K562 (cell line): ENCODE measurements at regions not wholly inside any gene's neighbourhood (a gene's known extent, or its start where the extent isn't known, plus 50 kb on each side); places are given as distances from the start of the nearest gene placed in this dataset.

Experiments
- ATAC-seq: fragments of 200-7000 bp; cut with Tn5 transposase; 3 replicates; pipeline ENCODE4 v1.9.1; 2020; ENCODE audit warnings: moderate library complexity
- BruUV-seq: library from RNA; stranded (reverse); fragments of 400-500 nt; replicated peaks from 2 replicates; lab custom pipeline; 2021; lab: Mats Ljungman, UMichigan
- CTCF ChIA-PET: fragments of 300-600 bp; formaldehyde crosslinking; extraction: SDS; loops from one replicate; lab custom pipeline; 2021; ENCODE audit warnings: low intra/inter-chr PET ratio; lab: Yijun Ruan, JAX
- POLR2A ChIA-PET: fragments of 300-600, 350-650 bp; sonication (Branson Sonifier 250); formaldehyde crosslinking; extraction: SDS; loops from one replicate; lab custom pipeline; 2021; ENCODE audit warnings: antibody characterized with exemption, inconsistent platforms; lab: Yijun Ruan, JAX
- DNase-seq, 4 experiments: peaks; one replicate each; pipeline versions ENCODE4 v3.0.0 to v3.0.0-alpha.2; 2011 to 2018; ENCODE audit warnings: low spot score in 3 of 4, mixed read lengths in 3 of 4; ENCODE audit errors: extremely low read depth in 1 of 4
- FAIRE-seq: peaks from 2 replicates; lab custom pipeline; 2011; peaks lifted over from hg19 to GRCh38; lab: Jason Lieb, UNC
- H2AFZ ChIP-seq: 2 replicates; pipeline ENCODE4 v1.6.0; 2011; ENCODE audit warnings: low read depth, low read length, control low read depth, inconsistent platforms
- H3K27ac ChIP-seq: fragments of 200-600 bp; 3 replicates; pipeline ENCODE4 v1.8.0; 2011; ENCODE audit warnings: low read depth, mild to moderate bottlenecking, control low read depth, inconsistent platforms, low read length, moderate library complexity, mixed read lengths; ENCODE audit errors: extremely low read depth
- H3K27me3 ChIP-seq, 2 experiments: fragments of 300-600 bp in 1 of 2; 2 replicates in 1 of 2; 3 replicates in 1 of 2; pipeline versions ENCODE4 v1.6.0 to v1.8.0; 2011; ENCODE audit warnings: inconsistent platforms in 2 of 2, low read length in 2 of 2, mild to moderate bottlenecking in 1 of 2, mixed read lengths in 1 of 2, moderate library complexity in 1 of 2; ENCODE audit not compliant: control insufficient read depth in 2 of 2, insufficient read depth in 2 of 2
- H3K36me3 ChIP-seq: fragments of 300-600 bp; 3 replicates; pipeline ENCODE4 v1.8.0; 2011; ENCODE audit warnings: mild to moderate bottlenecking, low read length, inconsistent platforms; ENCODE audit not compliant: control insufficient read depth, insufficient read depth
- H3K4me1 ChIP-seq, 2 experiments: fragments of 200-600 bp in 1 of 2; replicated peaks in 1 of 2; 2 replicates in 1 of 2; 3 replicates in 1 of 2; pipeline versions ENCODE4 v1.5.1 to v1.8.0; 2011; ENCODE audit warnings: inconsistent platforms in 2 of 2, low read length in 2 of 2, mild to moderate bottlenecking in 1 of 2, mixed read lengths in 1 of 2, moderate library complexity in 1 of 2; ENCODE audit not compliant: control insufficient read depth in 2 of 2, insufficient read depth in 2 of 2
- H3K4me2 ChIP-seq: 2 replicates; pipeline ENCODE4 v1.6.1; 2011; ENCODE audit warnings: low read length, control low read depth, inconsistent platforms, mixed read lengths; ENCODE audit not compliant: insufficient read depth
- H3K4me3 ChIP-seq: fragments of 200-600 bp; sonication (generic), shearing (Covaris generic); 2 replicates; pipeline ENCODE4 v1.5.1; 2016; ENCODE audit warnings: control low read depth, inconsistent platforms
- H3K79me2 ChIP-seq: fragments of 200-600 bp; 3 replicates; pipeline ENCODE4 v1.8.0; 2011; ENCODE audit warnings: low read length, inconsistent platforms; ENCODE audit not compliant: control insufficient read depth, insufficient read depth
- H3K9ac ChIP-seq, 2 experiments: 2 replicates each; pipeline versions ENCODE4 v1.6.0 to v1.6.1; 2011; ENCODE audit warnings: low read depth in 2 of 2, low read length in 2 of 2, control low read depth in 1 of 2, inconsistent platforms in 1 of 2, mild to moderate bottlenecking in 1 of 2, mixed read lengths in 1 of 2; ENCODE audit not compliant: insufficient read depth in 1 of 2
- H3K9me1 ChIP-seq: one replicate; pipeline ENCODE4 v1.6.0; 2011; ENCODE audit warnings: inconsistent platforms, mild to moderate bottlenecking, low read length, moderate library complexity; ENCODE audit not compliant: control insufficient read depth, insufficient read depth
- H3K9me3 ChIP-seq: replicated peaks from 2 replicates; pipeline ENCODE4 v1.5.1; 2011; ENCODE audit warnings: low read depth, low read length, inconsistent platforms; ENCODE audit not compliant: control insufficient read depth, insufficient read depth
- H4K20me1 ChIP-seq: replicated peaks from 2 replicates; pipeline ENCODE4 v1.6.1; 2011; ENCODE audit warnings: low read length, inconsistent platforms, mixed read lengths; ENCODE audit not compliant: control insufficient read depth, insufficient read depth
- FUS ChIP-seq: fragments of 200-400 bp; formaldehyde crosslinking; optimal IDR thresholded peaks from 2 replicates; pipeline ENCODE3; 2017; ENCODE audit warnings: low read depth, low read length
- IRF2 ChIP-seq: sonication (generic); formaldehyde crosslinking; IDR thresholded peaks from 2 replicates; pipeline ENCODE4 v1.8.1; 2022; ENCODE audit warnings: mild to moderate bottlenecking, missing genetic modification reagents
- POLR2A ChIP-seq: fragments of 450-650 bp; conservative IDR thresholded peaks from 2 replicates; pipeline ENCODE4 v1.6.1; 2016
- SRSF3 ChIP-seq: fragments of 200-400 bp; formaldehyde crosslinking; IDR thresholded peaks from 2 replicates; pipeline ENCODE4 v1.6.1; 2016; ENCODE audit warnings: mild to moderate bottlenecking, low read length, moderate library complexity; ENCODE audit not compliant: insufficient read depth
- TRIM25 ChIP-seq: fragments of 450-650 bp; IDR thresholded peaks from 2 replicates; pipeline ENCODE4 v1.7.0; 2016; ENCODE audit warnings: borderline replicate concordance
- WGBS: fragments of 100-300 bp; shearing (Covaris generic); methylation state at CpG from one replicate; pipeline ENCODE4 v1.1.6; 2016; ENCODE audit warnings: low coverage, mixed read lengths; ENCODE audit not compliant: insufficient coverage; ENCODE audit errors: missing lambda C conversion rate; 5-methylcytosine and 5-hydroxymethylcytosine counted together
- in situ Hi-C: fragments of 300-500 bp; cut with MboI; formaldehyde crosslinking; loops from 4 replicates; pipeline ENCODE4 v1.15.0; 2018; ENCODE audit warnings: inconsistent platforms, mixed read lengths
- intact Hi-C: fragments of 100-400 bp; cut with micrococcal nuclease; formaldehyde crosslinking; loops from 2 replicates; pipeline ENCODE4 v1.14.2; 2022
- TF ChIP-seq, protein P1 (sequence below): fragments of 250-450 bp; sonication (Bioruptor Pico); IDR thresholded peaks from 2 replicates; pipeline ENCODE4 v1.4.0; 2020; ENCODE audit warnings: mild to moderate bottlenecking, moderate library complexity

GRCh38 chr13:65347420-65348030 is 1882.6 kb downstream of the PCDH9 start (continued):
- no peak for TF ChIP-seq IRF2
- TF ChIP-seq, protein P1, sequence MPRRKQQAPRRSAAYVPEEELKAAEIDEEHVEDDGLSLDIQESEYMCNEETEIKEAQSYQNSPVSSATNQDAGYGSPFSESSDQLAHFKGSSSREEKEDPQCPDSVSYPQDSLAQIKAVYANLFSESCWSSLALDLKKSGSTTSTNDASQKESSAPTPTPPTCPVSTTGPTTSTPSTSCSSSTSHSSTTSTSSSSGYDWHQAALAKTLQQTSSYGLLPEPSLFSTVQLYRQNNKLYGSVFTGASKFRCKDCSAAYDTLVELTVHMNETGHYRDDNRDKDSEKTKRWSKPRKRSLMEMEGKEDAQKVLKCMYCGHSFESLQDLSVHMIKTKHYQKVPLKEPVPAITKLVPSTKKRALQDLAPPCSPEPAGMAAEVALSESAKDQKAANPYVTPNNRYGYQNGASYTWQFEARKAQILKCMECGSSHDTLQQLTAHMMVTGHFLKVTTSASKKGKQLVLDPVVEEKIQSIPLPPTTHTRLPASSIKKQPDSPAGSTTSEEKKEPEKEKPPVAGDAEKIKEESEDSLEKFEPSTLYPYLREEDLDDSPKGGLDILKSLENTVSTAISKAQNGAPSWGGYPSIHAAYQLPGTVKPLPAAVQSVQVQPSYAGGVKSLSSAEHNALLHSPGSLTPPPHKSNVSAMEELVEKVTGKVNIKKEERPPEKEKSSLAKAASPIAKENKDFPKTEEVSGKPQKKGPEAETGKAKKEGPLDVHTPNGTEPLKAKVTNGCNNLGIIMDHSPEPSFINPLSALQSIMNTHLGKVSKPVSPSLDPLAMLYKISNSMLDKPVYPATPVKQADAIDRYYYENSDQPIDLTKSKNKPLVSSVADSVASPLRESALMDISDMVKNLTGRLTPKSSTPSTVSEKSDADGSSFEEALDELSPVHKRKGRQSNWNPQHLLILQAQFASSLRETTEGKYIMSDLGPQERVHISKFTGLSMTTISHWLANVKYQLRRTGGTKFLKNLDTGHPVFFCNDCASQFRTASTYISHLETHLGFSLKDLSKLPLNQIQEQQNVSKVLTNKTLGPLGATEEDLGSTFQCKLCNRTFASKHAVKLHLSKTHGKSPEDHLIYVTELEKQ (CRISPR knock-in tag) = no peak

- no peaks in the 10 kb centered on the region for H3K27me3 ChIP-seq
- H3K9me1 ChIP-seq = no peaks in the 10 kb centered on the region
- DNase-seq (no peak), FAIRE-seq (no peak), ATAC-seq (no peak)
- H4K20me1 ChIP-seq = no peaks in the 10 kb centered on the region
- no peak overlapping the region for H3K27ac ChIP-seq
- H3K36me3 ChIP-seq = no peaks in the 10 kb centered on the region
- no peaks in the 10 kb centered on the region for H3K79me2 ChIP-seq
- H3K4me1 ChIP-seq = no peaks in the 10 kb centered on the region
- no TSS peak for BruUV-seq
- intact Hi-C loops (no loop called here), in situ Hi-C loops (no loop called here)
- TF ChIP-seq SRSF3 = no peak
- TF ChIP-seq POLR2A = no peak
- TF ChIP-seq FUS = no peak
- TF ChIP-seq TRIM25 = no peak
- no peak overlapping the region for H3K4me3 ChIP-seq
- no peak overlapping the region for H3K4me2 ChIP-seq
- H3K9ac ChIP-seq = no peak overlapping the region
- H3K9me3 ChIP-seq = no peaks in the 10 kb centered on the region
- POLR2A ChIA-PET = no interaction called here
- WGBS = 5% methylated on average over 1 of the region's 1 CpG
- no peak overlapping the region for H2AFZ ChIP-seq
- CTCF ChIA-PET = no interaction called here
These were observed 1886.1 kb downstream of the PCDH9 start for GRCh38 chr13:65343898-65344663.
